Endothelial cell of umbilical vein (primary cell): ENCODE measurements at regions not wholly inside any gene's neighbourhood (a gene's known extent, or its start where the extent isn't known, plus 50 kb on each side); places are given as distances from the start of the nearest gene placed in this dataset.

Source experiments
- BruUV-seq: library from RNA; stranded (reverse); fragments of 400-500 nt; replicated peaks from 2 replicates; lab custom pipeline; 2021; lab: Mats Ljungman, UMichigan
- CTCF ChIA-PET: fragments of 300-600, 350-600 bp; sonication (Branson Sonifier 250); formaldehyde crosslinking; loops from one replicate; lab custom pipeline; 2021; ENCODE audit warnings: antibody characterized with exemption, inconsistent platforms; lab: Charles Lee
- POLR2A ChIA-PET: fragments of 300-600, 350-600 bp; sonication (Branson Sonifier 250); formaldehyde crosslinking; loops from one replicate; lab custom pipeline; 2021; ENCODE audit warnings: antibody characterized with exemption, inconsistent platforms; lab: Charles Lee
- DNase-seq: peaks from one replicate; pipeline ENCODE4 v3.0.0-alpha.2; 2011; ENCODE audit warnings: low read depth, low spot score
- FAIRE-seq: peaks from 2 replicates; lab custom pipeline; 2011; peaks lifted over from hg19 to GRCh38; lab: Jason Lieb, UNC
- H2AFZ ChIP-seq: 2 replicates; pipeline ENCODE4 v1.6.0; 2012; ENCODE audit warnings: low read depth, low read length, control low read depth, inconsistent platforms
- H3K27ac ChIP-seq: 2 replicates; pipeline ENCODE4 v1.5.1; 2011; ENCODE audit warnings: low read depth, mild to moderate bottlenecking, control low read depth, low read length, moderate library complexity; ENCODE audit not compliant: insufficient read depth
- H3K27me3 ChIP-seq, 2 experiments: 2 replicates each; pipeline versions ENCODE4 v1.6.0 to v1.6.1; 2011; ENCODE audit warnings: low read length in 2 of 2, mixed read lengths in 1 of 2; ENCODE audit not compliant: control insufficient read depth in 2 of 2, insufficient read depth in 2 of 2
- H3K36me3 ChIP-seq, 2 experiments: 2 replicates in 1 of 2; 3 replicates in 1 of 2; pipeline ENCODE4 v1.5.1; 2011; ENCODE audit warnings: low read length in 2 of 2, mild to moderate bottlenecking in 1 of 2, moderate library complexity in 1 of 2; ENCODE audit not compliant: control insufficient read depth in 2 of 2, insufficient read depth in 2 of 2; ENCODE audit errors: extremely low read depth in 1 of 2
- H3K4me1 ChIP-seq: 3 replicates; pipeline ENCODE4 v1.5.1; 2011; ENCODE audit warnings: mild to moderate bottlenecking, low read length; ENCODE audit not compliant: control insufficient read depth, insufficient read depth; ENCODE audit errors: extremely low read depth
- H3K4me2 ChIP-seq: 2 replicates; pipeline ENCODE4 v1.6.1; 2011; ENCODE audit warnings: low read length, control low read depth, mixed read lengths; ENCODE audit not compliant: insufficient read depth
- H3K4me3 ChIP-seq, 3 experiments: fragments of 200-600 bp in 1 of 3; sonication (generic), shearing (Covaris generic) in 1 of 3; replicated peaks in 1 of 3; 2 replicates each; pipeline ENCODE4 v1.5.1; 2011 to 2016; ENCODE audit warnings: control low read depth in 3 of 3, low read length in 3 of 3, mild to moderate bottlenecking in 2 of 3, inconsistent platforms in 1 of 3, low read depth in 1 of 3, moderate library complexity in 1 of 3; ENCODE audit not compliant: insufficient read depth in 1 of 3
- H3K79me2 ChIP-seq: 2 replicates; pipeline ENCODE4 v1.6.0; 2012; ENCODE audit warnings: low read length, inconsistent platforms; ENCODE audit not compliant: control insufficient read depth, insufficient read depth
- H3K9ac ChIP-seq: replicated peaks from 2 replicates; pipeline ENCODE3; 2011; ENCODE audit warnings: low read length, control low read depth; ENCODE audit not compliant: insufficient read depth; ENCODE audit errors: extremely low read depth
- H3K9me1 ChIP-seq: replicated peaks from 3 replicates; pipeline ENCODE4 v1.6.0; 2011; ENCODE audit warnings: mild to moderate bottlenecking, low read length; ENCODE audit not compliant: control insufficient read depth, insufficient read depth; ENCODE audit errors: extremely low read depth
- H3K9me3 ChIP-seq: replicated peaks from 2 replicates; pipeline ENCODE4 v1.5.1; 2012; ENCODE audit warnings: low read length, inconsistent platforms; ENCODE audit not compliant: control insufficient read depth, insufficient read depth
- H4K20me1 ChIP-seq: replicated peaks from 2 replicates; pipeline ENCODE3; 2011; ENCODE audit warnings: mild to moderate bottlenecking, low read length; ENCODE audit not compliant: control insufficient read depth, insufficient read depth; ENCODE audit errors: extremely low read depth
- CTCF ChIP-seq, 2 donors: IDR thresholded peaks; 1 replicate in 1 of 2; 2 replicates in 1 of 2; pipeline ENCODE4 v1.5.1; 2011; ENCODE audit warnings: low read length in 2 of 2, mild to moderate bottlenecking in 2 of 2, moderate library complexity in 2 of 2, control low read depth in 1 of 2, inconsistent platforms in 1 of 2, low read depth in 1 of 2; ENCODE audit not compliant: insufficient read depth in 1 of 2; ENCODE audit errors: extremely low read depth in 1 of 2
- EZH2 ChIP-seq: IDR thresholded peaks from 2 replicates; pipeline ENCODE4 v1.6.1; 2012; ENCODE audit warnings: borderline replicate concordance, low read depth, mild to moderate bottlenecking, moderate library complexity, low read length, inconsistent platforms; ENCODE audit not compliant: severe bottlenecking
- FOS ChIP-seq: IDR thresholded peaks from 2 replicates; pipeline ENCODE4 v1.6.1; 2011; ENCODE audit warnings: mild to moderate bottlenecking, low read length, moderate library complexity, borderline replicate concordance; ENCODE audit not compliant: insufficient read depth
- GATA2 ChIP-seq: IDR thresholded peaks from 2 replicates; pipeline ENCODE4 v1.7.0; 2011; ENCODE audit warnings: low read depth, mild to moderate bottlenecking, moderate library complexity, mixed read lengths, low read length; ENCODE audit not compliant: insufficient read length, insufficient read depth
- MYC ChIP-seq: IDR thresholded peaks from one replicate; pipeline ENCODE4 v1.6.1; 2011; ENCODE audit warnings: mild to moderate bottlenecking, low read depth, low read length
- dilution Hi-C: fragments of 300-500 bp; cut with MboI; formaldehyde crosslinking; loops from one replicate; pipeline ENCODE4 v1.15.0; 2019; ENCODE audit warnings: low sequenced_read_pairs; ENCODE audit not compliant: extremely low pct_ligation_motif_present
- intact Hi-C: fragments of 100-400 bp; cut with micrococcal nuclease; formaldehyde crosslinking; loops from one replicate; pipeline ENCODE4 v1.10.0; 2022

GRCh38 chr17:53907435-53907834, 84.7 kb downstream of the KIF2B start:
- DNase-seq (no peak), FAIRE-seq (no peak)
- POLR2A ChIA-PET, result no interaction called here
- no peaks in the 10 kb centered on the region for H3K27me3 ChIP-seq
- no peaks in the 10 kb centered on the region for H3K9me1 ChIP-seq
- BruUV-seq, result no TSS peak
- no peak for TF ChIP-seq EZH2
- no peak for TF ChIP-seq CTCF (IDR thresholded peaks at IDR 0.05; ENCODE audit: extremely low read depth in 1 of 2, insufficient read depth in 1 of 2, low read depth in 1 of 2, low read length in 2 of 2)
- no peak for TF ChIP-seq MYC
- TF ChIP-seq GATA2, result no peak
- CTCF ChIA-PET, result no interaction called here
- H2AFZ ChIP-seq, result no peak overlapping the region
- H3K79me2 ChIP-seq, result no peaks in the 10 kb centered on the region
- H4K20me1 ChIP-seq, result no peaks in the 10 kb centered on the region
- intact Hi-C loops, result no loop called here
- no peak overlapping the region for H3K4me2 ChIP-seq
- dilution Hi-C loops, result no loop called here
- no peaks in the 10 kb centered on the region for H3K36me3 ChIP-seq
- no peaks in the 10 kb centered on the region for H3K4me1 ChIP-seq
- peaks cover 7% of the 10 kb centered on the region for H3K9me3 ChIP-seq
- H3K9ac ChIP-seq, result no peak overlapping the region
- no peak overlapping the region for H3K27ac ChIP-seq
- no peak overlapping the region for H3K4me3 ChIP-seq

- TF ChIP-seq EZH2, result no peak
- no peak for TF ChIP-seq CTCF (IDR thresholded peaks at IDR 0.05; ENCODE audit: extremely low read depth in 1 of 2, insufficient read depth in 1 of 2, low read depth in 1 of 2, low read length in 2 of 2)
- no peak for TF ChIP-seq GATA2
- no peak for TF ChIP-seq FOS
- Histone ChIP-seq H3K79me2 (no peaks in the 10 kb centered on the region), H2AFZ (no peak overlapping the region), H3K27me3 (no peaks in the 10 kb centered on the region), H3K4me2 (no peak overlapping the region), H4K20me1 (no peaks in the 10 kb centered on the region), H3K9ac (no peak overlapping the region), H3K4me1 (no peaks in the 10 kb centered on the region), H3K36me3 (no peaks in the 10 kb centered on the region), H3K9me1 (no peaks in the 10 kb centered on the region), H3K4me3 (no peak overlapping the region), H3K27ac (no peak overlapping the region), H3K9me3 (peaks cover 7% of the 10 kb centered on the region)
- FAIRE-seq (no peak), DNase-seq (no peak)
- intact Hi-C loops (no loop called here), dilution Hi-C loops (no loop called here)
- ChIA-PET CTCF (no interaction called here), POLR2A (no interaction called here)
- no TSS peak for BruUV-seq
These were observed 87.1 kb downstream of the KIF2B start for GRCh38 chr17:53909802-53910201.
